ENCODE measurements at regions not wholly inside any gene's neighbourhood (a gene's known extent, or its start where the extent isn't known, plus 50 kb on each side); places are given as distances from the start of the nearest gene placed in this dataset.
A peak's percentile ranks its signal among the peaks of the same experiment; 100 is the strongest.
"Not testable (repeated sequence)": the region's sequence is repeated elsewhere in the genome, so short reads cannot be mapped to it uniquely, and the experiment has no call there.

- DNase-seq (ENCODE audit: low spot score), result no peak
- no peak for TF ChIP-seq CTCF (IDR thresholded peaks at IDR 0.05; ENCODE audit: extremely low read depth, missing control alignments)
Observed at GRCh38 chr9:104374711-104375110, 129.4 kb upstream of the OR13F1 start.

GRCh38 chr9:104386013-104386412 is 118.0 kb upstream of the OR13F1 start:
- TF ChIP-seq CTCF (IDR thresholded peaks at IDR 0.05; ENCODE audit: extremely low read depth, missing control alignments), result no peak
- DNase-seq (ENCODE audit: low spot score), result no peak

GRCh38 chr9:104386425-104387069 is 117.5 kb upstream of the OR13F1 start:
- DNase-seq (ENCODE audit: low spot score), result no peak
- TF ChIP-seq CTCF (IDR thresholded peaks at IDR 0.05; ENCODE audit: extremely low read depth, missing control alignments), result peak; percentile 36

- DNase-seq (ENCODE audit: low spot score), result no peak
- no peak for TF ChIP-seq CTCF (IDR thresholded peaks at IDR 0.05; ENCODE audit: extremely low read depth, missing control alignments)
Observed at GRCh38 chr9:104388071-104388470, 116.0 kb upstream of the OR13F1 start.

- TF ChIP-seq CTCF (IDR thresholded peaks at IDR 0.05; ENCODE audit: extremely low read depth, missing control alignments), result no peak
- no peak for DNase-seq (ENCODE audit: low spot score)
Observed at GRCh38 chr9:104389341-104389740, 114.7 kb upstream of the OR13F1 start.

- not testable (repeated sequence) for DNase-seq (ENCODE audit: low spot score)
Observed at GRCh38 chr9:104394901-104395300, 109.2 kb upstream of the OR13F1 start.

- DNase-seq (ENCODE audit: low spot score), result no peak
- TF ChIP-seq CTCF (IDR thresholded peaks at IDR 0.05; ENCODE audit: extremely low read depth, missing control alignments), result no peak
Observed at GRCh38 chr9:104412238-104412637, 91.8 kb upstream of the OR13F1 start.

GRCh38 chr9:104416470-104416869 is 87.6 kb upstream of the OR13F1 start:
- no peak for DNase-seq (ENCODE audit: low spot score)
- no peak for TF ChIP-seq CTCF (IDR thresholded peaks at IDR 0.05; ENCODE audit: extremely low read depth, missing control alignments)

Measured in GM20000 (cell line).